BJ (cell line): ENCODE measurements at regions not wholly inside any gene's neighbourhood (a gene's known extent, or its start where the extent isn't known, plus 50 kb on each side); places are given as distances from the start of the nearest gene placed in this dataset.

ENCODE experiments used
- CTCF ChIA-PET: fragments of 350-600 bp; formaldehyde crosslinking; extraction: SDS; loops from one replicate; lab custom pipeline; 2021; ENCODE audit warnings: antibody characterized with exemption, inconsistent platforms; lab: Yijun Ruan, JAX
- POLR2A ChIA-PET: fragments of 300-600 bp; sonication (Branson Sonifier 250); formaldehyde crosslinking; extraction: SDS; loops from one replicate; lab custom pipeline; 2021; ENCODE audit warnings: antibody characterized with exemption; lab: Charles Lee
- DNase-seq: peaks from one replicate; pipeline ENCODE4 v3.0.0-alpha.2; 2011; ENCODE audit warnings: low read depth
- H3K27me3 ChIP-seq: 2 replicates; pipeline ENCODE4 v1.6.0; 2011; ENCODE audit warnings: low read length; ENCODE audit not compliant: control insufficient read depth, insufficient read depth
- H3K36me3 ChIP-seq: 2 replicates; pipeline ENCODE4 v1.5.1; 2011; ENCODE audit warnings: low read length; ENCODE audit not compliant: control insufficient read depth, insufficient read depth
- H3K4me3 ChIP-seq: 2 replicates; pipeline ENCODE4 v1.5.1; 2011; ENCODE audit warnings: low read depth, mild to moderate bottlenecking, control low read depth, low read length
- TF ChIP-seq, protein P1 (sequence below): IDR thresholded peaks from 2 replicates; pipeline ENCODE4 v1.5.1; 2011; ENCODE audit warnings: low read depth, mild to moderate bottlenecking, control low read depth, inconsistent platforms, low read length, moderate library complexity; ENCODE audit not compliant: insufficient read depth

DNA sequence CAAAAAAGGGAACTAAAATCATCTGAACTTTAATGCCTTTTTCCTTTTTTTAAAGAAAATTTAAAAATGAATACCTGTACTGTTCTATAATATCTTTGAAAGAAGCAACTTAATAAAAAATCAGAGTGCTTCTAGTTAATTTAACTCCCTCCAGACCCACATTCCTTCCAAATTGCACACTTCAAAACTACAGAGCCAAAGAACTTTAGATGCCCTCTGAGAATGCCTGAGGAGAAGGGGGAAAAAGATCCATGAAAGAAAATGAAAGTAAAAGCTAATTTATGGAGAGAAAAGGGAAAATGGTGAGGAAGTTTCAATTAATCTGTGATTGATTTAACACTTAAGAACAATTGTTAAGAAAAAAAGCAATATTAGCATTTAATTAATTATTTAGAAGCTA, 1141.6 kb downstream of the IGSF11 start:
- Histone ChIP-seq H3K36me3 (no peaks in the 10 kb centered on the region), H3K4me3 (no peak overlapping the region), H3K27me3 (no peaks in the 10 kb centered on the region)
- POLR2A ChIA-PET: interaction anchor here (0.6 kb wide), 1 partner anchor 48 kb away, joined by 3 read pairs; no protein-coding TSS in a partner anchor
- TF ChIP-seq, protein P1, sequence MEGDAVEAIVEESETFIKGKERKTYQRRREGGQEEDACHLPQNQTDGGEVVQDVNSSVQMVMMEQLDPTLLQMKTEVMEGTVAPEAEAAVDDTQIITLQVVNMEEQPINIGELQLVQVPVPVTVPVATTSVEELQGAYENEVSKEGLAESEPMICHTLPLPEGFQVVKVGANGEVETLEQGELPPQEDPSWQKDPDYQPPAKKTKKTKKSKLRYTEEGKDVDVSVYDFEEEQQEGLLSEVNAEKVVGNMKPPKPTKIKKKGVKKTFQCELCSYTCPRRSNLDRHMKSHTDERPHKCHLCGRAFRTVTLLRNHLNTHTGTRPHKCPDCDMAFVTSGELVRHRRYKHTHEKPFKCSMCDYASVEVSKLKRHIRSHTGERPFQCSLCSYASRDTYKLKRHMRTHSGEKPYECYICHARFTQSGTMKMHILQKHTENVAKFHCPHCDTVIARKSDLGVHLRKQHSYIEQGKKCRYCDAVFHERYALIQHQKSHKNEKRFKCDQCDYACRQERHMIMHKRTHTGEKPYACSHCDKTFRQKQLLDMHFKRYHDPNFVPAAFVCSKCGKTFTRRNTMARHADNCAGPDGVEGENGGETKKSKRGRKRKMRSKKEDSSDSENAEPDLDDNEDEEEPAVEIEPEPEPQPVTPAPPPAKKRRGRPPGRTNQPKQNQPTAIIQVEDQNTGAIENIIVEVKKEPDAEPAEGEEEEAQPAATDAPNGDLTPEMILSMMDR: no peak
- no peak for DNase-seq
- CTCF ChIA-PET: interaction anchor here (0.6 to 0.8 kb wide), 3 partner anchors 14 to 149 kb away, joined by 3 to 6 read pairs (median 4); no protein-coding TSS in a partner anchor

DNA sequence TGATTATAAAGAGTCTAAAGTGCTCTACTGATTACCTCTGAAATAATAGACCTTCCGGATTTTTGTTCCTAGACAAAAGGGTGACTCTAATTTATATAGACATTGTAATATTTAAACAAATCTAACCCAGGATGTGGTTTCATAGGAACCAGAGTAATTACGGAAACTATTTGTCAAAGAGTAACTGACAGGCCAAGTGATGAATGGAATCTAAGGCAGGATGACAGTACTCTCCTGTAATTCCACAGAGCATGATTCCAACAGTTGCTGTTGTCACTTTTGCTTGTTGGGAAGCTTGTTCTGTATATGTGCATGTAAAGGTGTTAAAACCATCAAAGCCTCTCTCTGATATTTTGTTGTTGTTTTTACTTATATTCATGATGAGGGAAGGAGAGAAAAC, 1141.0 kb downstream of the IGSF11 start:
- CTCF ChIA-PET: no interaction called here
- POLR2A ChIA-PET: no interaction called here
- no peaks in the 10 kb centered on the region for H3K36me3 ChIP-seq
- H3K4me3 ChIP-seq: no peak overlapping the region
- DNase-seq: no peak
- TF ChIP-seq, protein P1: no peak
- H3K27me3 ChIP-seq: no peaks in the 10 kb centered on the region

DNA sequence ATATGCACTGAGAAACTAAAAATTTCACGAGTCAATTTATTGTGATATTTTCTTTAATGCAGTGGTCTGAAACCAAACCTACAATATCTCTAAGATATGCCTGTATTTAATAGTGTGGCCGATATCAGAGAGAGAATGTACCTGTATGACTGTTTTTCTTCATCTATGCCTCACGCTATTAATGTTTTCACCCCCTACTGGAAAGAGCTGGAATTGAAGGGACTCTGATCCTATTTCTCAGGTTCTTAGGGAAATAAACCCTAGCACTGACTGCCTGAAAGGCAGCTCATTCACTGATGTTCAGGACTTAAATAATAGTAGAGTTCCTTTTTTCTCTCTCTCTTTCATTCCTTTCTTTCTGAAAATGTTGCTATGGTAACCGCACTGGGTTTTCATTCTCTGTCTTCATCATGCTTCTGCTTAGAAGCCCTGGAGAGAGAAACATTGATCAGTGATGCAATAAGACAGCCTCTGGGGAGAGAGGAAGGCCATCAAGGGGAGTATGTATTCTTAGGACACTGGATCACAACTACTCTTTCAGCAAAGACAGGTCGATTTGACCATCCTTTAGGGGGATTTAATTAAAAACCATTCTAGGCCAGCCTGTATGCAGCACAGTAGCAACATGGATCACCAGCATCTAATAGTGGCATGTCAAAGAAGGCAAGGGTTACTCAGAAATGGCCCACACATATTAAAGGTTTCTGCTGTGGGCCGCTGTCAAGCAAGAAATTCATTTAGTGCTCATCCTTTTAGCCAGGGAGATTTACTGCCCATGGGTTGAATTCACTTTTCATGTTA, 1135.7 kb downstream of the IGSF11 start:
- ChIA-PET CTCF (interaction anchor here (1.4 kb wide), 1 partner anchor 12 kb away, joined by 3 read pairs; no protein-coding TSS in a partner anchor), POLR2A (no interaction called here)
- no peak overlapping the region for H3K4me3 ChIP-seq
- H3K27me3 ChIP-seq: no peaks in the 10 kb centered on the region
- no peak for DNase-seq
- TF ChIP-seq, protein P1: peak; percentile 34; the same call in 1 of the 2 replicates
- no peaks in the 10 kb centered on the region for H3K36me3 ChIP-seq

DNA sequence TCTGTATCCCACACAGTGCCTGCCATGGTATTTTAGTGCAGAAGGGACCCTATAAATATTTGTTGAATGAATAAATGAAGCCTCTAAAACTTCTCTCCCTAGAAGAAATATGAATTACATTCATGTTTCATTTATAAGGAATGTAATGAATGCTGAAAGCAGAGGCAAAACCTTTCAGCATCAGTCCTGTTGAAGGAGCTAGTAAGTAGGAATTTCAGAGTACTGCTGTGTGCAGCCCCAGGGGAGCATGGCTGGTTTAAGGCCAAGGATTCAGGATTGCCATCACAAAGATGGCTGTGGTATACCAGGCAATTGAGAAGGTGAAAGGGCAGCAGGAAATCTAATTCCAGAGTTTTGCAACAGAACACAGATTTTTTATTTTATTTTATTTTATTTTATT, 1131.4 kb downstream of the IGSF11 start:
- no peak overlapping the region for H3K4me3 ChIP-seq
- peak; percentile 81 for DNase-seq
- CTCF ChIA-PET: interaction anchor here (0.6 to 1.6 kb wide), 3 partner anchors 9 to 913 kb away, joined by 3 to 6 read pairs (median 4); no protein-coding TSS in a partner anchor
- H3K36me3 ChIP-seq: no peaks in the 10 kb centered on the region
- no peaks in the 10 kb centered on the region for H3K27me3 ChIP-seq
- POLR2A ChIA-PET: no interaction called here
- TF ChIP-seq, protein P1: no peak

DNA sequence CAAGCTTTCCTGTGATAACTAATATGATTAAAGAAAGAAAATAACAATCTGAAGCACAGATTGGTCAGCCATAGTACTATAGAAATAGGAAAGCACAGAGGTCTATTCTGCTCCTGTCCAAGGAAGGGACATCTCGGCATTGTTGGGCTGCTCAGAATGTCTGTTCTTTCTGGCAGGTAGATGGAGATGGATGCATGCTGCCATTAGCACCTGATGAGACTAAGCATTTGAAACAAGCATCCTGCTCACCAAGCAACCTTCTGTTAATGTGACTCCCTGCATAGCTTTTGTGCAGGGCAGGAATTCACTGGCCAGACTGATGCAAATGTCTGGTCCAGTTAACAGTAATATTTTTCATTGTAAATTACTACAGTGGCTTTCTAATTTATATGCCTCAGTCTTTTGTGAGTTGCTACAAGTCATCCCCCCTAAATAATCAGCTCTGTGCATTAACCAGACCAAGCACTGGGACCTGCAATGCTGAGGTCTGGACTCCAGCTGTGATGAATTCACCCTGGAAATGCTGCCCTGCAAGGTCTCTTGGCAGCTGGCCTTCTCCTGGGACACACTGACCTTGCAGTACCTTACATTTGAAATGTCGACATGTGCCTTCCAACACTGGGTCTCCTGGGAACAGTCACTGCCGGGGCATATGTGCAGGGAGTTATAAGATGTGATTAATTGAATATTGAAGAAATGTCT, 1123.7 kb downstream of the IGSF11 start:
- Histone ChIP-seq H3K4me3 (no peak overlapping the region), H3K27me3 (no peaks in the 10 kb centered on the region), H3K36me3 (no peaks in the 10 kb centered on the region)
- TF ChIP-seq, protein P1: no peak
- CTCF ChIA-PET: no interaction called here
- DNase-seq: no peak
- POLR2A ChIA-PET: no interaction called here
